ENCODE measurements at regions not wholly inside any gene's neighbourhood (a gene's known extent, or its start where the extent isn't known, plus 50 kb on each side); places are given as distances from the start of the nearest gene placed in this dataset.
A peak's percentile ranks its signal among the peaks of the same experiment; 100 is the strongest.

GRCh38 chr7:84364708-84365107 is 170.1 kb upstream of the SEMA3A start:
- Histone ChIP-seq H3K4me3 (ENCODE audit: low read depth in 2 of 2, low read length in 2 of 2) (no peak overlapping the region), H3K9me3 (ENCODE audit: control insufficient read depth, insufficient read depth, low read depth, low read length) (no peaks in the 10 kb centered on the region), H3K27ac (ENCODE audit: low read length) (no peak overlapping the region), H3K36me3 (ENCODE audit: control insufficient read depth, insufficient read depth, low read length) (no peaks in the 10 kb centered on the region), H3K27me3 (ENCODE audit: control insufficient read depth, insufficient read depth, low read length) (no peaks in the 10 kb centered on the region), H3K4me1 (ENCODE audit: control insufficient read depth, insufficient read depth, low read length) (peaks cover 6% of the 10 kb centered on the region; the same call in 1 of the 2 replicates)
- CTCF ChIA-PET = no interaction called here
- in situ Hi-C loops (cut with HindIII; ENCODE audit: low pct_unique_long_range_greater_than_20kb, low sequenced_read_pairs) = no loop called here
- TF ChIP-seq TCF7L2 (IDR thresholded peaks at IDR 0.05; ENCODE audit: low read depth, low read length) (no peak), POLR2AphosphoS5 (IDR thresholded peaks at IDR 0.05; ENCODE audit: low read depth, low read length) (no peak), CTCF (IDR thresholded peaks at IDR 0.05) (no peak), REST (IDR thresholded peaks at IDR 0.05; ENCODE audit: insufficient read depth in 1 of 2, low read depth in 2 of 2, low read length in 1 of 2) (no peak), SIN3A (IDR thresholded peaks at IDR 0.05; ENCODE audit: borderline replicate concordance, insufficient read depth, low read depth, low read length) (no peak)
- DNase-seq (ENCODE audit: low read depth, low spot score) (no peak), ATAC-seq (peak; percentile 48; the same call in 1 of the 2 replicates)
- BruUV-seq (replicated peaks) = no TSS peak
- POLR2A ChIA-PET = no interaction called here
- intact Hi-C loops (cut with micrococcal nuclease; ENCODE audit: unreplicated experiment) = no loop called here

- no peak for DNase-seq (ENCODE audit: low read depth, low spot score)
- Histone ChIP-seq H3K9me3 (ENCODE audit: control insufficient read depth, insufficient read depth, low read depth, low read length) (no peaks in the 10 kb centered on the region), H3K36me3 (ENCODE audit: control insufficient read depth, insufficient read depth, low read length) (no peaks in the 10 kb centered on the region), H3K27me3 (ENCODE audit: control insufficient read depth, insufficient read depth, low read length) (no peaks in the 10 kb centered on the region), H3K4me1 (ENCODE audit: control insufficient read depth, insufficient read depth, low read length) (peaks cover 6% of the 10 kb centered on the region; the same call in 1 of the 2 replicates), H3K27ac (ENCODE audit: low read length) (peak overlapping the region; percentile 17; the same call in 1 of the 2 replicates), H3K4me3 (ENCODE audit: low read depth in 2 of 2, low read length in 2 of 2) (no peak overlapping the region)
- no peak for ATAC-seq
- intact Hi-C loops (cut with micrococcal nuclease; ENCODE audit: unreplicated experiment) = no loop called here
- no TSS peak for BruUV-seq (replicated peaks)
- CTCF ChIA-PET = no interaction called here
- TF ChIP-seq POLR2AphosphoS5 (IDR thresholded peaks at IDR 0.05; ENCODE audit: low read depth, low read length) = no peak
- no peak for TF ChIP-seq TCF7L2 (IDR thresholded peaks at IDR 0.05; ENCODE audit: low read depth, low read length)
- TF ChIP-seq CTCF (IDR thresholded peaks at IDR 0.05) = no peak
- TF ChIP-seq REST (IDR thresholded peaks at IDR 0.05; ENCODE audit: insufficient read depth in 1 of 2, low read depth in 2 of 2, low read length in 1 of 2) = no peak
- no peak for TF ChIP-seq SIN3A (IDR thresholded peaks at IDR 0.05; ENCODE audit: borderline replicate concordance, insufficient read depth, low read depth, low read length)
- POLR2A ChIA-PET = no interaction called here
- in situ Hi-C loops (cut with HindIII; ENCODE audit: low pct_unique_long_range_greater_than_20kb, low sequenced_read_pairs) = no loop called here
These were observed 169.2 kb upstream of the SEMA3A start for GRCh38 chr7:84363741-84364140.
